Activated B cell treated with CpG ODN at 0.5 μM for 24 hours (primary cell): ENCODE measurements at regions not wholly inside any gene's neighbourhood (a gene's known extent, or its start where the extent isn't known, plus 50 kb on each side); places are given as distances from the start of the nearest gene placed in this dataset.

Experiments
- ATAC-seq: fragments of 200-7000 bp; cut with Tn5 transposase; one replicate; pipeline ENCODE4 v1.10.0; 2021; ENCODE audit warnings: low read depth, mild to moderate bottlenecking, moderate library complexity
- CTCF ChIA-PET: fragments of 350-600 bp; sonication (Branson Sonifier 250); formaldehyde crosslinking; loops from one replicate; lab custom pipeline; 2021; ENCODE audit warnings: antibody characterized with exemption; lab: Charles Lee
- POLR2A ChIA-PET: fragments of 350-600 bp; sonication (Branson Sonifier 250); formaldehyde crosslinking; loops from one replicate; lab custom pipeline; 2021; ENCODE audit warnings: antibody characterized with exemption; lab: Charles Lee
- DNase-seq: peaks from one replicate; pipeline ENCODE4 v3.0.0; 2022
- H3K27ac Mint-ChIP-seq: one replicate; pipeline ENCODE4 v1.8.0; 2020; ENCODE audit warnings: mixed read lengths
- H3K27me3 Mint-ChIP-seq: one replicate; pipeline ENCODE4 v1.8.0; 2021; ENCODE audit warnings: mixed read lengths
- H3K36me3 Mint-ChIP-seq: one replicate; pipeline ENCODE4 v1.8.0; 2021; ENCODE audit warnings: low read depth, mixed read lengths
- H3K4me1 Mint-ChIP-seq: one replicate; pipeline ENCODE4 v1.8.0; 2021; ENCODE audit warnings: mixed read lengths
- H3K4me3 Mint-ChIP-seq: one replicate; pipeline ENCODE4 v1.8.0; 2020; ENCODE audit warnings: mild to moderate bottlenecking, mixed read lengths
- H3K9me3 Mint-ChIP-seq: one replicate; pipeline ENCODE4 v1.8.0; 2020; ENCODE audit warnings: mixed read lengths
- CTCF ChIP-seq: fragments of 200-600 bp; IDR thresholded peaks from one replicate; pipeline ENCODE4 v1.8.0; 2022; ENCODE audit warnings: antibody characterized with exemption, mild to moderate bottlenecking
- intact Hi-C: fragments of 100-400 bp; cut with micrococcal nuclease; formaldehyde crosslinking; loops from one replicate; pipeline ENCODE4 v1.15.1; 2024

GRCh38 chr17:71039391-71039790 is 870.1 kb downstream of the KCNJ2 start:
- ChIA-PET CTCF (no interaction called here), POLR2A (no interaction called here)
- intact Hi-C loops = no loop called here
- Mint-ChIP-seq H3K9me3 (peaks cover 5% of the 10 kb centered on the region), H3K27me3 (no peaks in the 10 kb centered on the region), H3K27ac (no peak overlapping the region), H3K4me3 (no peak overlapping the region), H3K4me1 (no peaks in the 10 kb centered on the region), H3K36me3 (no peaks in the 10 kb centered on the region)
- no peak for TF ChIP-seq CTCF
- ATAC-seq = no peak
- no peak for DNase-seq

DNA sequence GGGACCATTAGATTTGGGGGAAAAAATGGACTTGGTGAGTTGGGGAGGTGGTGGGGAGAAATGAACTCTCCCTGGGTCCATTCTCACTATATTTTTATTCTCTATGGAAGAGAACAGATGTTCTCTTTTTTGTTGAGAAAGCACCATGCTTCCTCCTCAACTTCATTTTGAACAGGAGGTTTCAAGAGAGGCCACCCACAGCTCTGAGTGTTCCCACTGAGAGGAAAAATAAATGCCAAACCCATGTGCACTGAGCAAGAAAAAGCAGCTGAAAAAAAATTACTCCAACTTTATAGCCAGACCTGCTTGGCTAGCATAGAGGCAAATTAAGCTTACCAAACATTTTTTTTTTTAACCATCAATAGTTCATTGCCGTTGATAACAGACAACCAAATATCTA is 883.6 kb downstream of the KCNJ2 start:
- TF ChIP-seq CTCF = no peak
- H3K9me3 Mint-ChIP-seq = peaks cover 13% of the 10 kb centered on the region
- no peak overlapping the region for H3K27ac Mint-ChIP-seq
- no peaks in the 10 kb centered on the region for H3K4me1 Mint-ChIP-seq
- intact Hi-C loops = no loop called here
- H3K4me3 Mint-ChIP-seq = no peak overlapping the region
- DNase-seq = no peak
- ATAC-seq = no peak
- ChIA-PET POLR2A (no interaction called here), CTCF (no interaction called here)
- no peaks in the 10 kb centered on the region for H3K27me3 Mint-ChIP-seq
- H3K36me3 Mint-ChIP-seq = no peaks in the 10 kb centered on the region

- Mint-ChIP-seq H3K4me3 (no peak overlapping the region), H3K27me3 (no peaks in the 10 kb centered on the region), H3K27ac (no peak overlapping the region), H3K9me3 (peaks cover 20% of the 10 kb centered on the region), H3K36me3 (no peaks in the 10 kb centered on the region), H3K4me1 (no peaks in the 10 kb centered on the region)
- ChIA-PET CTCF (no interaction called here), POLR2A (no interaction called here)
- DNase-seq (no peak), ATAC-seq (no peak)
- intact Hi-C loops = no loop called here
- TF ChIP-seq CTCF = no peak
Measured at GRCh38 chr17:71055128-71055527, 885.8 kb downstream of the KCNJ2 start.

- ATAC-seq = no peak
- intact Hi-C loops = no loop called here
- no peaks in the 10 kb centered on the region for H3K4me1 Mint-ChIP-seq
- H3K4me3 Mint-ChIP-seq = no peak overlapping the region
- no peaks in the 10 kb centered on the region for H3K36me3 Mint-ChIP-seq
- H3K27ac Mint-ChIP-seq = no peak overlapping the region
- CTCF ChIA-PET = no interaction called here
- POLR2A ChIA-PET = no interaction called here
- TF ChIP-seq CTCF = no peak
- no peaks in the 10 kb centered on the region for H3K27me3 Mint-ChIP-seq
- no peak for DNase-seq
- peaks cover 24% of the 10 kb centered on the region for H3K9me3 Mint-ChIP-seq
Measured at GRCh38 chr17:71057448-71057847, 888.1 kb downstream of the KCNJ2 start.

- no peak for TF ChIP-seq CTCF
- intact Hi-C loops = no loop called here
- ATAC-seq (no peak), DNase-seq (no peak)
- Mint-ChIP-seq H3K4me3 (no peak overlapping the region), H3K27ac (no peak overlapping the region), H3K27me3 (no peaks in the 10 kb centered on the region), H3K9me3 (peaks cover 23% of the 10 kb centered on the region), H3K4me1 (no peaks in the 10 kb centered on the region), H3K36me3 (no peaks in the 10 kb centered on the region)
- CTCF ChIA-PET = no interaction called here
- POLR2A ChIA-PET = no interaction called here
Measured at GRCh38 chr17:71057938-71058337, 888.6 kb downstream of the KCNJ2 start.
